HuH-7.5 (cell line): ENCODE measurements at regions not wholly inside any gene's neighbourhood (a gene's known extent, or its start where the extent isn't known, plus 50 kb on each side); places are given as distances from the start of the nearest gene placed in this dataset.
"Not testable (repeated sequence)": the region's sequence is repeated elsewhere in the genome, so short reads cannot be mapped to it uniquely, and the experiment has no call there.

ENCODE experiments used
- DNase-seq: peaks from one replicate; pipeline ENCODE4 v3.0.0; 2011; ENCODE audit warnings: low spot score

GRCh38 chr4:112708772-112709171 is 71.8 kb downstream of the LARP7 start:
- DNase-seq, result no peak

- DNase-seq, result no peak
These were observed 78.3 kb downstream of the LARP7 start for GRCh38 chr4:112714922-112715901.

GRCh38 chr4:112717856-112718255 is 80.9 kb downstream of the LARP7 start:
- DNase-seq, result no peak

- DNase-seq, result no peak
These were observed 84.7 kb downstream of the LARP7 start for GRCh38 chr4:112721627-112722026.

GRCh38 chr4:112726041-112726440 is 89.1 kb downstream of the LARP7 start:
- no peak for DNase-seq

- DNase-seq, result not testable (repeated sequence)
These were observed 90.8 kb downstream of the LARP7 start for GRCh38 chr4:112727728-112728127.

- no peak for DNase-seq
These were observed 94.8 kb downstream of the LARP7 start for GRCh38 chr4:112731715-112732114.

GRCh38 chr4:112732142-112732541 is 95.2 kb downstream of the LARP7 start:
- no peak for DNase-seq

GRCh38 chr4:112735474-112735951 is 98.6 kb downstream of the LARP7 start:
- DNase-seq, result no peak

- DNase-seq, result no peak
These were observed 99.8 kb downstream of the LARP7 start for GRCh38 chr4:112736718-112737135.

- DNase-seq, result no peak
These were observed 102.5 kb downstream of the LARP7 start for GRCh38 chr4:112739442-112739841.

- no peak for DNase-seq
These were observed 110.1 kb downstream of the LARP7 start for GRCh38 chr4:112747036-112747435.

- no peak for DNase-seq
These were observed 111.5 kb downstream of the LARP7 start for GRCh38 chr4:112748352-112748878.

GRCh38 chr4:112750749-112751148 is 113.8 kb downstream of the LARP7 start:
- DNase-seq, result not testable (repeated sequence)

- DNase-seq, result no peak
These were observed 114.5 kb downstream of the LARP7 start for GRCh38 chr4:112751447-112751846.

- DNase-seq, result no peak
These were observed 115.1 kb downstream of the LARP7 start for GRCh38 chr4:112752061-112752460.

- no peak for DNase-seq
These were observed 115.6 kb downstream of the LARP7 start for GRCh38 chr4:112752510-112752909.

GRCh38 chr4:112753333-112753732 is 116.4 kb downstream of the LARP7 start:
- no peak for DNase-seq

- DNase-seq, result no peak
These were observed 122.4 kb downstream of the LARP7 start for GRCh38 chr4:112759313-112759712.

GRCh38 chr4:112765317-112765974 is 128.5 kb downstream of the LARP7 start:
- peak; percentile 28 for DNase-seq

GRCh38 chr4:112766422-112766821 is 129.5 kb downstream of the LARP7 start:
- no peak for DNase-seq

- no peak for DNase-seq
These were observed 130.4 kb downstream of the LARP7 start for GRCh38 chr4:112767386-112767785.

GRCh38 chr4:112770114-112770513 is 133.2 kb downstream of the LARP7 start:
- no peak for DNase-seq
